Astrocyte (in vitro differentiated cells and primary cell): ENCODE measurements at regions not wholly inside any gene's neighbourhood (a gene's known extent, or its start where the extent isn't known, plus 50 kb on each side); places are given as distances from the start of the nearest gene placed in this dataset.

Experiments
- DNase-seq: peaks from one replicate; pipeline ENCODE4 v3.0.0-alpha.2; 2010; ENCODE audit warnings: low read depth
- FAIRE-seq: peaks from 2 replicates; lab custom pipeline; 2011; peaks lifted over from hg19 to GRCh38; lab: Jason Lieb, UNC
- H2AFZ ChIP-seq: 2 replicates; pipeline ENCODE4 v1.6.0; 2012; ENCODE audit warnings: low read depth, low read length, inconsistent platforms
- H3K27ac ChIP-seq: 2 replicates; pipeline ENCODE4 v1.5.1; 2011; ENCODE audit warnings: low read depth, low read length, inconsistent platforms
- H3K27me3 ChIP-seq: 2 replicates; pipeline ENCODE4 v1.6.0; 2011; ENCODE audit warnings: low read length, inconsistent platforms; ENCODE audit not compliant: insufficient read depth
- H3K36me3 ChIP-seq: 2 replicates; pipeline ENCODE4 v1.5.1; 2011; ENCODE audit warnings: low read length, inconsistent platforms; ENCODE audit not compliant: insufficient read depth
- H3K4me1 ChIP-seq: 2 replicates; pipeline ENCODE4 v1.5.1; 2011; ENCODE audit warnings: low read length, inconsistent platforms; ENCODE audit not compliant: insufficient read depth
- H3K4me2 ChIP-seq: 2 replicates; pipeline ENCODE4 v1.6.0; 2012; ENCODE audit warnings: low read length, inconsistent platforms
- H3K4me3 ChIP-seq: 2 replicates; pipeline ENCODE4 v1.5.1; 2011; ENCODE audit warnings: low read depth, mild to moderate bottlenecking, low read length, inconsistent platforms; ENCODE audit not compliant: insufficient read depth
- H3K79me2 ChIP-seq: 2 replicates; pipeline ENCODE4 v1.6.0; 2012; ENCODE audit warnings: mild to moderate bottlenecking, low read length, inconsistent platforms; ENCODE audit not compliant: insufficient read depth
- H3K9ac ChIP-seq: 2 replicates; pipeline ENCODE4 v1.6.0; 2012; ENCODE audit warnings: mild to moderate bottlenecking, low read length, inconsistent platforms
- H3K9me3 ChIP-seq: 2 replicates; pipeline ENCODE4 v1.5.1; 2012; ENCODE audit warnings: low read depth, mild to moderate bottlenecking, low read length, inconsistent platforms; ENCODE audit not compliant: insufficient read depth
- H4K20me1 ChIP-seq: 2 replicates; pipeline ENCODE4 v1.6.0; 2012; ENCODE audit warnings: low read length, inconsistent platforms; ENCODE audit not compliant: insufficient read depth
- H3K27ac Mint-ChIP-seq: one replicate; pipeline ENCODE4 v1.8.0; 2021; ENCODE audit warnings: mild to moderate bottlenecking, mixed read lengths; ENCODE audit not compliant: unreplicated experiment
- H3K27me3 Mint-ChIP-seq: one replicate; pipeline ENCODE4 v1.8.0; 2021; ENCODE audit warnings: low read depth, mixed read lengths; ENCODE audit not compliant: unreplicated experiment
- H3K36me3 Mint-ChIP-seq: one replicate; pipeline ENCODE4 v1.8.0; 2021; ENCODE audit warnings: low read depth, mixed read lengths; ENCODE audit not compliant: unreplicated experiment
- H3K4me1 Mint-ChIP-seq: one replicate; pipeline ENCODE4 v1.8.0; 2021; ENCODE audit warnings: low read depth, mixed read lengths; ENCODE audit not compliant: unreplicated experiment
- H3K4me3 Mint-ChIP-seq: one replicate; pipeline ENCODE4 v1.8.0; 2021; ENCODE audit warnings: mild to moderate bottlenecking, moderate library complexity, mixed read lengths; ENCODE audit not compliant: unreplicated experiment
- H3K9me3 Mint-ChIP-seq: one replicate; pipeline ENCODE4 v1.8.0; 2021; ENCODE audit warnings: mild to moderate bottlenecking, mixed read lengths; ENCODE audit not compliant: unreplicated experiment
- EZH2 ChIP-seq: IDR thresholded peaks from 2 replicates; pipeline ENCODE4 v1.6.1; 2012; ENCODE audit warnings: mild to moderate bottlenecking, low read length, inconsistent platforms; ENCODE audit not compliant: insufficient read depth
- TF ChIP-seq, protein P1 (sequence below): IDR thresholded peaks from 2 replicates; pipeline ENCODE4 v1.5.1; 2011; ENCODE audit warnings: low read depth, mild to moderate bottlenecking, inconsistent platforms, low read length, moderate library complexity; ENCODE audit not compliant: insufficient read depth

DNA sequence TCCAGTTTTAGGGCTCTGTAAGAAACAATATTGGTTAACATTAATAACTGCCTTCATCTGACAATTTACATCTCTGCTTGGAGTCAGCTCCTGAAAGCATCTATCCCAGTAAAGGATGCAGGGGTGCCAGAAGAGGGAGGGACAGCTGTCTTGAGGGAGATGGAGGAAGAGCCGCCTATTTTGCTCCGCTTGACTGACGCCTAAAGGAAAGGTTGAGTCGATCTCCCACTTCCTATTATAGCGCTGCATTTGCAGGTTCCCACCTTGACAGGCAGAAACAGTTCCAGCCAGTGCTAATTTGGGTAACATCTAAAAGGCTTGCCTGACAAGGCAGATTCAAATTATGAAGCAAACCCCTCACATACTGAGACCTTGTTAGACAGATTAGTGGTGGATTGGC is 374.6 kb downstream of the SPATA31D1 start:
- Mint-ChIP-seq H3K4me1 (no peaks in the 10 kb centered on the region), H3K27me3 (no peaks in the 10 kb centered on the region), H3K27ac (no peak overlapping the region), H3K9me3 (no peaks in the 10 kb centered on the region), H3K4me3 (no peak overlapping the region), H3K36me3 (no peaks in the 10 kb centered on the region)
- FAIRE-seq (no peak), DNase-seq (no peak)
- TF ChIP-seq EZH2: no peak
- TF ChIP-seq, protein P1, sequence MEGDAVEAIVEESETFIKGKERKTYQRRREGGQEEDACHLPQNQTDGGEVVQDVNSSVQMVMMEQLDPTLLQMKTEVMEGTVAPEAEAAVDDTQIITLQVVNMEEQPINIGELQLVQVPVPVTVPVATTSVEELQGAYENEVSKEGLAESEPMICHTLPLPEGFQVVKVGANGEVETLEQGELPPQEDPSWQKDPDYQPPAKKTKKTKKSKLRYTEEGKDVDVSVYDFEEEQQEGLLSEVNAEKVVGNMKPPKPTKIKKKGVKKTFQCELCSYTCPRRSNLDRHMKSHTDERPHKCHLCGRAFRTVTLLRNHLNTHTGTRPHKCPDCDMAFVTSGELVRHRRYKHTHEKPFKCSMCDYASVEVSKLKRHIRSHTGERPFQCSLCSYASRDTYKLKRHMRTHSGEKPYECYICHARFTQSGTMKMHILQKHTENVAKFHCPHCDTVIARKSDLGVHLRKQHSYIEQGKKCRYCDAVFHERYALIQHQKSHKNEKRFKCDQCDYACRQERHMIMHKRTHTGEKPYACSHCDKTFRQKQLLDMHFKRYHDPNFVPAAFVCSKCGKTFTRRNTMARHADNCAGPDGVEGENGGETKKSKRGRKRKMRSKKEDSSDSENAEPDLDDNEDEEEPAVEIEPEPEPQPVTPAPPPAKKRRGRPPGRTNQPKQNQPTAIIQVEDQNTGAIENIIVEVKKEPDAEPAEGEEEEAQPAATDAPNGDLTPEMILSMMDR: no peak
- Histone ChIP-seq H3K9me3 (no peaks in the 10 kb centered on the region), H3K4me3 (no peak overlapping the region), H2AFZ (no peak overlapping the region), H3K36me3 (no peaks in the 10 kb centered on the region), H3K4me2 (no peak overlapping the region), H3K9ac (no peak overlapping the region), H3K27ac (no peak overlapping the region), H3K79me2 (no peaks in the 10 kb centered on the region), H3K27me3 (no peaks in the 10 kb centered on the region), H3K4me1 (no peaks in the 10 kb centered on the region), H4K20me1 (no peaks in the 10 kb centered on the region)

DNA sequence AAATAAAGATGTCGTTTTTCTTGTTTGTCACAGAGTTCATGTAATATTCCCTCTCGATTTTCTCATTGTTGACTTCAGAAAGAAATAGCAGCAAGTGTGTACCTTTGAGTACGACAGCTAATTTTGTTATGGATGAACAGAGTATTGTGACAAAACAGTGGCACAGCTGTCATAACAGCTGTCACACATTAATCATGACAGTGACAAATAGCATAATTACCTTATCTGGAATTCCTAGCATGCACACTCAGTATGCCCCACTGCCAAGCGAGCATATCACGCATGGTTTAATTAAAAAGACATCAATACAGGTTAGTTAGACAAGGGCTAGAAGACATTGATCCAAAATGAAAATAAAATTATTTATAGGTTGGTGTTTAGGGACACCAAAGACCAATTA is 375.1 kb downstream of the SPATA31D1 start:
- Histone ChIP-seq H3K4me1 (no peaks in the 10 kb centered on the region), H3K79me2 (no peaks in the 10 kb centered on the region), H3K4me2 (no peak overlapping the region), H4K20me1 (no peaks in the 10 kb centered on the region), H3K4me3 (no peak overlapping the region), H3K36me3 (no peaks in the 10 kb centered on the region), H3K27ac (no peak overlapping the region), H3K27me3 (no peaks in the 10 kb centered on the region), H2AFZ (no peak overlapping the region), H3K9me3 (no peaks in the 10 kb centered on the region), H3K9ac (no peak overlapping the region)
- Mint-ChIP-seq H3K27ac (no peak overlapping the region), H3K36me3 (no peaks in the 10 kb centered on the region), H3K4me1 (no peaks in the 10 kb centered on the region), H3K9me3 (no peaks in the 10 kb centered on the region), H3K27me3 (no peaks in the 10 kb centered on the region), H3K4me3 (no peak overlapping the region)
- TF ChIP-seq EZH2: no peak
- TF ChIP-seq, protein P1: no peak
- DNase-seq (peak; percentile 18), FAIRE-seq (no peak)

DNA sequence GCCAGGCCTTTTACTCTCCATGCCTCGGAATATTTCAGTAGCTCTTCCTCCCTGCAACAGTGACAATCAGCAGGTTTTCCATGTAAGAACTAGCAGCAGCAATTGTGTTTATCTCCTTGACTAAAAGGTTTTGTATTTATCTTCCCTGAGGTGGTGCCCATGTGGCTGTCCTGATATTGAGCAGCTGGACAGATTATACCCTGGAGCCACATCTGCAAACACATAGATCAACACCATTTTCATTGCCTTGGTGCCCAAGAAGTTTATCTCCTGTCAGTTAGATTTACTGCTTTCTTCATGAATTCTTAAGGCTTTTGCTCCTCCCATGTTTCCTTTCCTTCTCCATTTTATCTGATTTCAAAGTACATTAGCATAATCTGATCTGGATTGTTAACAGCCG is 378.4 kb downstream of the SPATA31D1 start:
- Histone ChIP-seq H3K79me2 (no peaks in the 10 kb centered on the region), H3K9me3 (no peaks in the 10 kb centered on the region), H3K27me3 (no peaks in the 10 kb centered on the region), H3K4me1 (no peaks in the 10 kb centered on the region), H4K20me1 (no peaks in the 10 kb centered on the region), H2AFZ (no peak overlapping the region), H3K4me3 (no peak overlapping the region), H3K36me3 (no peaks in the 10 kb centered on the region), H3K9ac (no peak overlapping the region), H3K27ac (no peak overlapping the region), H3K4me2 (no peak overlapping the region)
- Mint-ChIP-seq H3K9me3 (no peaks in the 10 kb centered on the region), H3K27ac (no peak overlapping the region), H3K4me1 (no peaks in the 10 kb centered on the region), H3K36me3 (no peaks in the 10 kb centered on the region), H3K27me3 (no peaks in the 10 kb centered on the region), H3K4me3 (no peak overlapping the region)
- DNase-seq (no peak), FAIRE-seq (no peak)
- no peak for TF ChIP-seq EZH2
- TF ChIP-seq, protein P1: no peak
